Keratinocyte (primary cell): ENCODE measurements at regions not wholly inside any gene's neighbourhood (a gene's known extent, or its start where the extent isn't known, plus 50 kb on each side); places are given as distances from the start of the nearest gene placed in this dataset.

Experiments
- DNase-seq: peaks from one replicate; pipeline ENCODE4 v3.0.0-alpha.2; 2011; ENCODE audit warnings: low read depth, missing footprints, low spot score
- FAIRE-seq: peaks from 2 replicates; lab custom pipeline; 2011; peaks lifted over from hg19 to GRCh38; lab: Jason Lieb, UNC
- H2AFZ ChIP-seq: 2 replicates; pipeline ENCODE4 v1.6.0; 2012; ENCODE audit warnings: low read length, control low read depth, inconsistent platforms; ENCODE audit not compliant: control insufficient read depth
- H3K27ac ChIP-seq: 2 replicates; pipeline ENCODE4 v1.5.1; 2011; ENCODE audit warnings: low read length; ENCODE audit not compliant: control insufficient read depth, insufficient read depth
- H3K27me3 ChIP-seq: 3 replicates; pipeline ENCODE4 v1.6.0; 2011; ENCODE audit warnings: low read length; ENCODE audit not compliant: control insufficient read depth, insufficient read depth; ENCODE audit errors: extremely low read depth
- H3K36me3 ChIP-seq, 2 experiments: 2 replicates in 1 of 2; 3 replicates in 1 of 2; pipeline ENCODE4 v1.5.1; 2011; ENCODE audit warnings: low read length in 2 of 2, mild to moderate bottlenecking in 1 of 2; ENCODE audit not compliant: control insufficient read depth in 2 of 2, insufficient read depth in 2 of 2; ENCODE audit errors: extremely low read depth in 1 of 2
- H3K4me1 ChIP-seq: 3 replicates; pipeline ENCODE4 v1.5.1; 2011; ENCODE audit warnings: low read length; ENCODE audit not compliant: control insufficient read depth, insufficient read depth; ENCODE audit errors: extremely low read depth
- H3K4me2 ChIP-seq: 3 replicates; pipeline ENCODE4 v1.6.0; 2011; ENCODE audit warnings: low read depth, low read length; ENCODE audit not compliant: control insufficient read depth, insufficient read depth; ENCODE audit errors: extremely low read depth
- H3K4me3 ChIP-seq, 3 experiments: fragments of 200-600 bp in 1 of 3; sonication (generic) in 1 of 3; 2 replicates in 2 of 3; 3 replicates in 1 of 3; pipeline ENCODE4 v1.5.1; 2011 to 2016; ENCODE audit warnings: low read length in 3 of 3, mild to moderate bottlenecking in 3 of 3, control low read depth in 2 of 3, inconsistent platforms in 1 of 3, low read depth in 1 of 3, mixed read lengths in 1 of 3, mixed run types in 1 of 3, moderate library complexity in 1 of 3; ENCODE audit not compliant: control insufficient read depth in 2 of 3, insufficient read depth in 2 of 3; ENCODE audit errors: extremely low read depth in 1 of 3
- H3K79me2 ChIP-seq: 2 replicates; pipeline ENCODE4 v1.6.0; 2012; ENCODE audit warnings: low read length; ENCODE audit not compliant: control insufficient read depth, insufficient read depth
- H3K9ac ChIP-seq: 3 replicates; pipeline ENCODE4 v1.6.0; 2011; ENCODE audit warnings: low read length; ENCODE audit not compliant: control insufficient read depth, insufficient read depth; ENCODE audit errors: extremely low read depth
- H3K9me1 ChIP-seq: 3 replicates; pipeline ENCODE4 v1.6.0; 2011; ENCODE audit warnings: low read length; ENCODE audit not compliant: control insufficient read depth, insufficient read depth; ENCODE audit errors: extremely low read depth
- H3K9me3 ChIP-seq: 2 replicates; pipeline ENCODE4 v1.5.1; 2012; ENCODE audit warnings: low read depth, low read length; ENCODE audit not compliant: control insufficient read depth
- H4K20me1 ChIP-seq: 3 replicates; pipeline ENCODE4 v1.6.0; 2011; ENCODE audit warnings: low read length; ENCODE audit not compliant: control insufficient read depth, insufficient read depth; ENCODE audit errors: extremely low read depth
- EZH2 ChIP-seq: IDR thresholded peaks from one replicate; pipeline ENCODE4 v1.6.1; 2012; ENCODE audit warnings: inconsistent platforms, mild to moderate bottlenecking, low read length, moderate library complexity
- dilution Hi-C: fragments of 300-500 bp; cut with MboI; formaldehyde crosslinking; loops from one replicate; pipeline ENCODE4 v1.7.0; 2020; ENCODE audit warnings: low sequenced_read_pairs; ENCODE audit not compliant: extremely low pct_ligation_motif_present
- TF ChIP-seq, protein P1 (sequence below), 3 experiments: IDR thresholded peaks in 1 of 3; conservative IDR thresholded peaks in 1 of 3; optimal IDR thresholded peaks in 1 of 3; 2 replicates in 2 of 3; 3 replicates in 1 of 3; pipeline versions ENCODE3 to v1.5.1; 2011; ENCODE audit warnings: low read length in 3 of 3, mild to moderate bottlenecking in 3 of 3, moderate library complexity in 2 of 3, control low read depth in 1 of 3, inconsistent platforms in 1 of 3; ENCODE audit not compliant: insufficient read depth in 2 of 3; ENCODE audit errors: extremely low read depth in 1 of 3

DNA sequence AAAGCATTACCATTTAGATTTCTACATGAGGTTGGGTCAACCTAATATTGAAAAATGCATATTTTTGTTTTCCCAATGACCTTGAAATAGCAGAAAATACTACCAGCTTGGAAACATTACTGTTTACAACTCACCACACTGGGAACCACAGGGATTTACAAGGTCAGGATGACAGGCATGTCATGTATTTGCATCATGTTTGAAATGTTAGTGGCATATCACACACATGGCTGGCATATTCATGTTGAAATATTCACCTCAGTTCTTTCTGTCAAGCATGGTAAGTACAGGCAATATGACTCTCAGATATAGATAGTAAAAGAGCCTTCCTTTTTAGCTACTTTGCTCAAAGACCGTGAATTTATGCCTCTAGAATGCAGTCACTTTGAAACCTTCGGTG is 593.5 kb downstream of the NOVA1 start:
- Histone ChIP-seq H3K79me2 (no peaks in the 10 kb centered on the region), H3K27me3 (no peaks in the 10 kb centered on the region), H3K9me3 (peaks cover under 1% of the 10 kb centered on the region), H4K20me1 (no peaks in the 10 kb centered on the region), H3K9me1 (no peaks in the 10 kb centered on the region), H3K36me3 (no peaks in the 10 kb centered on the region), H2AFZ (no peak overlapping the region), H3K4me3 (no peak overlapping the region), H3K4me1 (no peaks in the 10 kb centered on the region), H3K27ac (no peak overlapping the region), H3K9ac (no peak overlapping the region), H3K4me2 (no peak overlapping the region)
- dilution Hi-C loops, result no loop called here
- FAIRE-seq, result no peak
- TF ChIP-seq EZH2, result no peak
- TF ChIP-seq, protein P1, sequence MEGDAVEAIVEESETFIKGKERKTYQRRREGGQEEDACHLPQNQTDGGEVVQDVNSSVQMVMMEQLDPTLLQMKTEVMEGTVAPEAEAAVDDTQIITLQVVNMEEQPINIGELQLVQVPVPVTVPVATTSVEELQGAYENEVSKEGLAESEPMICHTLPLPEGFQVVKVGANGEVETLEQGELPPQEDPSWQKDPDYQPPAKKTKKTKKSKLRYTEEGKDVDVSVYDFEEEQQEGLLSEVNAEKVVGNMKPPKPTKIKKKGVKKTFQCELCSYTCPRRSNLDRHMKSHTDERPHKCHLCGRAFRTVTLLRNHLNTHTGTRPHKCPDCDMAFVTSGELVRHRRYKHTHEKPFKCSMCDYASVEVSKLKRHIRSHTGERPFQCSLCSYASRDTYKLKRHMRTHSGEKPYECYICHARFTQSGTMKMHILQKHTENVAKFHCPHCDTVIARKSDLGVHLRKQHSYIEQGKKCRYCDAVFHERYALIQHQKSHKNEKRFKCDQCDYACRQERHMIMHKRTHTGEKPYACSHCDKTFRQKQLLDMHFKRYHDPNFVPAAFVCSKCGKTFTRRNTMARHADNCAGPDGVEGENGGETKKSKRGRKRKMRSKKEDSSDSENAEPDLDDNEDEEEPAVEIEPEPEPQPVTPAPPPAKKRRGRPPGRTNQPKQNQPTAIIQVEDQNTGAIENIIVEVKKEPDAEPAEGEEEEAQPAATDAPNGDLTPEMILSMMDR (optimal IDR thresholded peaks at IDR 0.05 in 1 of 3, IDR thresholded peaks at IDR 0.05 in 1 of 3, conservative IDR thresholded peaks at IDR 0.05 in 1 of 3; ENCODE audit: extremely low read depth in 1 of 3, insufficient read depth in 2 of 3, low read length in 3 of 3), result no peak
- DNase-seq, result no peak

DNA sequence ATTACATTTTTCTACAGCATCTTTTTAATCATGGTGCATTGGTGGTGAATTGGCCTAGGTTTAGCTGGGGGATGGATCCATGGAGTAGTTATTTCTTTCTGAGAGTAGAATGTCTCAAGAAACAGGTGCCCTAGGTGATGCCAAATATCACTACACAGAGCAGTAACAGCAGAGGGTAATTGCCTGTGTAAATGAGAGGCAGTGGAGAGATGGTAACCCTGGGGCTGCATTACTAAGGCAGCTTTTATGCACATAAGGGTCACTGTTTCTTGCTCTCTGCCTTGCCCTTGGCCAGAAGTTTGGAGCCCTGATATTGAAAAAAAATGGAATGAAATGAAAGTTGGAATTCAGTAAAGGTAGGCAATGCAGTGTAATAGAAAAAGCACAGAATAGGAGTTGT is 604.0 kb downstream of the NOVA1 start:
- Histone ChIP-seq H4K20me1 (no peaks in the 10 kb centered on the region), H3K9me3 (no peaks in the 10 kb centered on the region), H3K9ac (no peak overlapping the region), H3K4me3 (no peak overlapping the region), H3K27me3 (no peaks in the 10 kb centered on the region), H2AFZ (no peak overlapping the region), H3K4me1 (no peaks in the 10 kb centered on the region), H3K9me1 (no peaks in the 10 kb centered on the region), H3K36me3 (no peaks in the 10 kb centered on the region), H3K27ac (no peak overlapping the region), H3K79me2 (no peaks in the 10 kb centered on the region), H3K4me2 (no peak overlapping the region)
- TF ChIP-seq EZH2, result no peak
- TF ChIP-seq, protein P1 (optimal IDR thresholded peaks at IDR 0.05 in 1 of 3, IDR thresholded peaks at IDR 0.05 in 1 of 3, conservative IDR thresholded peaks at IDR 0.05 in 1 of 3; ENCODE audit: extremely low read depth in 1 of 3, insufficient read depth in 2 of 3, low read length in 3 of 3), result no peak
- DNase-seq (no peak), FAIRE-seq (no peak)
- dilution Hi-C loops, result no loop called here
